Kidney capillary endothelial cell (primary cell): ENCODE measurements at regions not wholly inside any gene's neighbourhood (a gene's known extent, or its start where the extent isn't known, plus 50 kb on each side); places are given as distances from the start of the nearest gene placed in this dataset.

Experiments used
- DNase-seq: peaks from one replicate; pipeline ENCODE4 v3.0.0-alpha.2; 2018; ENCODE audit warnings: low spot score

DNA sequence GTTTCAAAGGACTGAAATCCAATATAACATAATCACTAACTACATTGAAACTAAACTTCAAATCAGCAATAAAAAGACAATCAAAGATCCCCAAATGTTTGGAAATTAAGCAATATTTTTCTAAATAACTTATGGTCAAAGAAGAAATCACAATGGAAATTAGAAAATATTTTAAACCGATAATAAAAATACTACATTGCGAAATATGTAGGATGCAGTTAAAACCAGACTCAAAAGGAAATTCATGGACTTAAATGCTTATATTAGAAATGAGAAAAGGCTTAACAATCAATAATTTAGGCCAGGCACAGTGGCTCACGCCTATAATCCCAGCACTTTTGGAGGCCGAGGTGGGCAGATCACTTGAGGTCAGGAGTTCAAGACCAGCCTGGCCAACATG is 79.0 kb upstream of the HAAO start:
- no peak for DNase-seq

DNA sequence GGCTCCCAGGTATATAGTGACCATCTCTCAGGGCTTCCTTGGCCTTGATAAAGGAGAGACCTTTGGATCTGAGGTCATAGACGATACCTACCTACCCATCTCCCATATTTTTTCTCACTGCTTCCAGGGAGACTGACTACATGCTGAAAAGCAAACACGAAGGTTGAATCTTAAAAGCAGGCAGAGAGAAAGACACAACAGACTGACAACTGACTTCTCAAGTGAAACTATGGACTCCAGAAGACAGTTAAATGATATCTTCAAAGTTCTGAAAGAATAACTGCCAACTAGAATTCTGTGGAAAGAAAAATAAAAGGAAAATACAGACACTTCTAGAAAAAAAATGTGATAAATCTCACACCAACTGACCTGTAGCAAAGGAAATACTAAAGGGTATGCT is 76.5 kb upstream of the HAAO start:
- no peak for DNase-seq

DNA sequence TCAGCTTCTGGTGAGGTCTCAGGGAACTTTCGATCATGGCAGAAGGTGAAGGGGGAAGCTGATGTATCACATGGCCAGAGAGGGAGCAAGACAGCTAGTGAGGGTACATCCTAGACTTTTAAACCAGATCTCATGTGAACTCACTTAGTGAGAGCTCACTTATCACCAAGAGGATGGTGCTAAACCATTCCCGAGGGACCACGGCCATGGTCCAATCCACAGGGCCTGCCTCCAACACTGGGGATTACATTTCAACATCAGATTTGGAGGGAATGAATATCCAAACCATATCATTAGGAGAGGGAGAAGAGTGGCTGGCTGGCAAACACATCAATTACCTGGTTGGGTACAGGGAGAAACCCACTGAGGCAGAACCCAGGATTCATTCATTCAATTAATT is 75.7 kb upstream of the HAAO start:
- DNase-seq: no peak

DNA sequence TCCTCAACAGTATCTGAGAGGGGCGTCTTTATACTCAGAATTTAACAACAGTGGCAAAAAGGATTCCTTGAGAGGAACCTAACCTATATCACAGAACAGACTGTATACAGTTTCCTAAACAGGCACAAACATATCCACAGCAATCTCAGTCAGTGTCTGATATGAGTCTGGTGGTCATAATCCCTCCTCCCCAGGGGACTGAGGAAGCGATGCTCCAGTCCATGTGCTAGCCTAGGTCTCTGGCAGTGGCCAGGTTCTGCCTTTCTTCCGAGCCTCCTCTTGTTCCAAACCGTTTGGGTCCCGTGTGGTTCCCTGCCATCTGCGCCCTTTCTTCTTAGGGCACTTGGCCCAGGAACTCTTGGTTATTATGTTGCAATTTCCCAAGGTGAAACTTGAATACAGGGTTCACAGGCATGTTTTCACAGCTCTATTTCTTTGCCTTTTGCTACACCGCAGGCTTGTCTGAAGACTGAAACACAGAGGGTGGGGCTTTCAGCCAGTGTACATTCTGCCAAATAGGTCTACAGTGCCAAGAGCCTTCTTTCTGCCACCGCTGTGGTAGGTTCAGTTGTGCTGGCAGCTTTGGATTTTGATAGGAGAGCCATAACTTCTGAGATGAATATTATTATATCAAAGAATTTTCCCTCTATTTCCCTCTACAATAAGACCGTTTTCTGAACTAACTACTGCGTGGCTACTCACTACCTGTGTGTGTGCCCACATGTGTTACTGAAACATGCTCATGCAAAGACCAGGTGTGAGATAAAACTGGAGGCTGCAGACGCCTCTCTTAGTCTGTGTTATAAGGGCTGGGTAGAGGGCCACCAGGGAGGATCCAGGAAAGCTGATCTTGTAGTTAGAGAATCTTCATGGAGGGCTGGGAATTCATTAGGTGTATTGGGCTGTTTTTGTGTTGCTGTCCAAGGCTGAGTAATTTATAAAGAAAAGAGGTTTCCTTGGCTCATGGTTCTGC is 75.0 kb upstream of the HAAO start:
- DNase-seq: no peak

DNA sequence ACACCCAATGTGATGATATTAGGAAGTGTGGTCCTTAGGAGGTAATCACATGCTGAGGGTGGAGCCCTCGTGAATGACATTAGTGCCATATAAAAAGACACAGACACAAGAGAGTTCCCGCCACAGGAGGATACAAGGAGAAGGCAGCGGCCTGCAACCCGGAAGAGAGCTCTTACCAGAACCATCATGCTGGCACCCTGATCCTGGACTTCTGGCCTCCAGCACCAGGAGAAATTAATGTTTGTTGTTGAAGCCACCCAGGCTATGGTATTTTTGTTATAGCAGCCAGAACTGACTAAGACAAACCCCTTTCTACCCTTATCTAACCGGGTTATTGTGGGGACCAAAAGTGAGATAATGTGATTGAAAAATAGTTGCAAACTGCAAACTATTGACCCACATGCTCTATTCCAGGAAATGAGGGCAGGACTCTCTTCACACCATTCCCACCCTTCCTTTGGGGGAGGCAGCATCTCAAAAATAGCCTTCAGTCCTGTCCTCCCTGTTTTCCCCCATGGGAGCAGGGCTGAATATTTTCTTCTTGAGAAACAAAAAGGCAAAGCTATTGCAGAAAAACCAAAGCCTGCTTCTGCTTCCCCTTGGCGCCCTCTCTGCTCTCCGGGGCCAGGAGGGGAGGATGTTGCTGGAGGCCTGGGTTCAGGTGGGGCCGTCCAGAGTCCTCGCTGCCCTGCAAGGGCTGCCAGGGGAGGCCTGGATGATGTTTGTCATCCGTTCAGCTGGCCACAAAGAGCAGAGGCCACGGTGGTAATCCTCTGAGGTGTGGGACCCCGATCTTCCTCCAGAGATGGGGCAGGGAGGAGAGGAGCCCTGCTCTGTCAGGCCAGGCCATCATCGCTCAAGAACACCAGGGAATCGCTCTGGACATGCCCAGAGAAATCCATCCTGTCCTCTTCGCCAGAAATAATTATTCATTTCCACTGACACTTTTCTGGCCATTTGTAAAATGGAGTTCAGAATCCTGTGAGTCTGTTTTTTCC is 73.8 kb upstream of the HAAO start:
- DNase-seq: no peak

DNA sequence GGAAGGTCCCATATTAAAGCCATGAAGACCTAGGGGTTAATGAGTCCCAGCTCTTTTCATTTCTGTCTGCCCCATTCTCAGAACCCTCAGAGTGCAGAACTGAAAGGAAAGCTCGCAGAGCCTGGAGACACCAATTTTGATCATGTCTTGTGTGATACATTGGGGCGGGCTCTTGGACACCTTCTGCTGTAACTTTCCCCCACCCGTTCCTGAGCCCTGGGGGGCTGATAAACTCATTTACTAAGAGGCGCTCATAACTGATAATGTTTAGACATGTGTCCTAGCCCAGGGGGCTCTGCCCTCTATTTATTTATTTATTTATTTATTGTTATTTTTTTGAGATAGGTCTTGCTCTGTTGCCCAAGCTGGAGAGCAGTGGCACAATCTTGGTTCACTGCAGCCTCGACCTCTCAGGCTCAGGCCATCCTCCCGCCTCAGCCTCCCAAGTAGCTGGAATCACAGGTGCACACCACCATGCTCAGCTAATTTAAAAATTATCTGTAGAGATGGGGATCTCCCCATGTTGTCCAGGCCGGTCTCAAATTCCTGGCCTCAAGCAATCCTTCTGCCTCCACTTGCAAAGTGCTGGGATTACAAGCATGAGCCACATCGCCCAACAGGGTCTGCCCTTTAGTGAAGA is 72.4 kb upstream of the HAAO start:
- no peak for DNase-seq

DNA sequence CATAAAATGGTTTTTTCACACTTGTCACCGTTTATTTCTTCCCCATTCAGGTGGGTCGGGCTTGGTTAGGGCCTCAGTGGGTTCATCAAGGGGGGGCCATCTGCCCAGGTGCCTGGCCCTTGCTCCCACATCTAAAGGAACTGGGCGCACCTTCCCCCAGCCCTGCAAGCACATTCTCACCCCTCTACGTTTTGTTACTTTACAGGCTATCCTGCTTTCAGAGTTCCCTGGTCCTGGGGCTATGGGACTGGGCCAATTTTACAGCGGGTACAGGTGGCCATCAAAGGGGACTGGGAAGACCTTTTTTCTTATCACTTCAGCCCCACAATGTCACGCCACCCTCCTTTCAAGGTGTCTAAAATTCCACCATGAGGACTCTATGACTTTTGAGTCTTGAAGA is 71.8 kb upstream of the HAAO start:
- DNase-seq: no peak

DNA sequence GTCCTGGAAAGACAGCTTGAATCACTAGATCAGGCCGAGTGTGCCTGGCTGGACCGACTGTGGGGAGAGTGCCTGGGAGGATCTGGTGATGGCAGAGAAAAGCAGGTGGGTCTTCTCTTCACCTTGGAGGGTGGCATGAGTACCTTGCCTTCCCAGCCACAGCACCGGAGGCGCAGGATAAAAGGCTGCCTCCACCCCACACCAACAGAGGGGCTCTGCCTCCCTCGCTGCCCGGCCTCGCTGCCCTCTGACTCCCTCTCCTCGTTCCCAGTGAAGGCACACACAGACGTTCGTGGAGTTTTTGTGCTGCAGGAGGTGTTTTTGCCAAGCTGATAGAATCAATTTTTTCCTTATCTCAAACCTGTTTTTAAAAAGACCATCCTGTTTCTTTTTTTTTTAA is 71.4 kb upstream of the HAAO start:
- no peak for DNase-seq

DNA sequence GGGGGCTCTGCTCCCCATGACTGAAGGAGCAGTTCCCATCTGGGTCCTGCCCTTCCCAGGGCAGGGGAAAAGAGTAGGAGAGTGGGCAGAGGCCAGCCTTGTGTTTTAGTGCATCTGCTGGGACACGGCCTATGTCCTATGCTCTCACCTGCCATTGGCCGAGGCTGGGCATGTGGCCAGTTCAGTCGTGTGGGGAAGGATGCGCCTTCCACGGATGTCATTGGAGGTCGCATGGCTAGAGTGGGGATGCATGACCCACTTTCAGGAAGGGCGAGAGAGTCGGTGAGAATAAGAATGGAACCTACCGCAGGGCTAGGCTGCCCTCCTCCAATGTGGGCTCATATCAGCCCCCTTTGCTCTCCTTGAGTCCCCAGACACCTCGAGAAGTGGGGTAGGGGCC is 70.9 kb upstream of the HAAO start:
- no peak for DNase-seq

DNA sequence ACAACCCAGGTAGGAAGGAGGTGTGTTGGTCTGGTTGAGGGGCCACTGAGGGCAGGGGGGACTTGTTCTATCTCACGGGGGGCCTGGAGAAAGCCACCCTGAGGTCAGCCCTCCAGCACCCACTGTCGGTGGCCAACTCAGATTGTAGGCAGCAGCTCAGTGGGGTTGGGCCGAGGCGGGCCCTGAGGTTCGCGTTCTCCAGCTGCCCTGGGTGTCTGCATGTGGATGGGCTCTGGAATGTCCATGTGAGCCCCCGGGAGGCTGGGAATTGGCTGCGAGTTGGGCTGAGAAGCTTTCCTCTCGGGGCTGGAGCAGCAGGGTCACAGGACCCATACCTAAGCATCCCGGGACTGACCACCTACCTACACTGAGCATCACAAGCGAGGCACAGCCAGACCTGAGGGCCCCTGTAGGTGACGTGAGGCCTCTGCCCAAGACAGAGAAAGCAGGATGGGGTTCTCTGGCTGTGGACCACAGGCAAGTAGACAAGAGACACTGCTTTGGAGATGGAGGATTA is 70.3 kb upstream of the HAAO start:
- no peak for DNase-seq

DNA sequence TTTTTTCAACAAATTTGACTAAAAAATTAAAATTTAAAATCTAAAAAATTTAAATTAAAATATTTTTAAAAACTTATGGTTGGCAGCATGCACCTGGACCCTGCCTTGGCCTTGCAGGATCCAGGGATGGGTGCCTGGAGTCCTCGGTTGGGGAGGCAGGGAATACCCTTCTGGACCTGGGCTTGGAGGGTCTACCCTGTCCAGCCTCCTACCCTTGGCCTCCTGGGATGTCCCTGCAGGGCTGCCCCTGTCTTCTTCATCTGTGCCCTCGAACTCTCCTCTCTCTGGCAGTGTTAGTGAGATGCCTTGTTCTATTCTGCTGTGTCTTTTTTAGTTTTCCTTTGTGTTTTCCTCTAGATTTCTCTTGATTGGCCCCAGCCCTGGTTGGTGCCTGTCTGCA is 68.9 kb upstream of the HAAO start:
- no peak for DNase-seq

DNA sequence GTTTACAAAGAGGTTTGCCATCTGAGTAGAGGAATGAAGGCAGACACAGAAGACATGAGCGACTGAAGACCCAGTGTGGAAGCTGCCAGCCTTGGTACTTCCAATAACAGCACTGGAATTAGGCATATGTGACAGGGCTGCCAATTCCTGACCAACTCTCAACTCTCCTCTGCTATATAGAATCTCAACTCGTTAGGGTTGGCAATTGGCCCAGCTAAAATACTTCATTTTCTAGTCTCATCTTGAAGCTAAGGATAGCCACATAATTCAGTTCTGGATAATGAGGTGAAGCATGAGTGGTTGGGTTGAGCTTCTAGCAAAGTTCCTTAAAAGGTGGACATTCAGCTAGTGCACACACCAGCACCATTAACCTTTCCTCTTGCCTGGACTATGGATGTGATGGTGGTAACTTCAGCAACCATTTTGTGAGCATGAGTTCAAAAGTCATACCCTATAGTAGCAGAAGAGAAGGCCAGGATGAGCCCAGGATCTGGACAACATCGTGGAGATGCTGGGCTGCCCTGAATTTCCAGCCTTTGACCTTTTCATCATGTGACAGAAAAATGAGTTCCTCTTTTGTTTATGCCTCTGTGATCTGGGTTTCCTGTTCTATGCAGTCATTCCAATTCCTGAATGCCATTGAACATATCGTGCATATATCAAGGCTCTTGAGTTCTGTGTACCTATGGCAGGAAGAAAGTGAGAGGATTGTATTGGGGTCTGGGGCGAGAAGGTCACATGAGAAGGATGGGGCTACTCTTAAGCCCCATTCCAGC is 68.1 kb upstream of the HAAO start:
- no peak for DNase-seq

DNA sequence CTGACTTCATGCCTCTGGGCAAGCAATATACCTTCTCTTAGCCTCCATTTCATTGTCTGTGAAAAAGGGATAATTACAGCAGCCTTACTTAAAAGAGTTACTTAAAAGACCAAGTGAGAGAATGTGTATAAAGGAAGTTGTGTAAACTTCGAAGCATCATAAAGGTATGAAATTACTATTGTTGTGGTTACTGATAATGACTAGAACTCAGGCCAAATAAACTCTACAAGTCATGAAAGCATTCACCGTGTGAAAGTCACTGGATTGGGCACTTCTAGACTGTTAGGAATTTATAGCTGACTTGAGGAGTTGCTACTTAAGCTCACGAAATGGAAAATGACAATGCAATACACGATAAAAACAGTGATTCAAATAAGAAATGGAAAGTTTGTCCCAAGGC is 67.4 kb upstream of the HAAO start:
- no peak for DNase-seq

DNA sequence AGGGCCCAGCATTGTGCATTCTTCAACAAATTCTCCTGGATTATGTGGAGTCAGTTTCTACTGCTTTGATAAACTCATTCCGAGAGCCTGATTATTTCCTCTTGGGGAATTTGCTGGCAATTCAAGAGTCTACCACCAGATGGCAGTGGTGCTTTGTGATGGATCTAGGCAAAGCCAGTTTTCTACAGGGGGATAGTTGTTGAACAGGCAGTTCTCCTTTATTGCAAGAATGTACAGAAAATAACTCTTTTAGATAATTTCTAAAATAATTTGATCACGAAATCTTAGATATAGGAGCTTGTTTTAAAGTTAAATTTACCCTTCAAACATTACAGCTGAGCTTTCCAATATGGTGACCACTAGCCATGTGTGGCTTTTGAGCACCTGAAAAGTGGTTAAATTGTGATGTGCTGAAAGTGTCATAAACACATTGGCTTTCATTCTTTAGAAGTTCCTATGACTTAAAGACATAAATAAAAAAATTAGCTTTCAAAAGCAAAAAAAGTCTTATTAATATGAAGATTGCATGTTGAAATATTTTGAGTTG is 66.7 kb upstream of the HAAO start:
- DNase-seq: peak; percentile 82

DNA sequence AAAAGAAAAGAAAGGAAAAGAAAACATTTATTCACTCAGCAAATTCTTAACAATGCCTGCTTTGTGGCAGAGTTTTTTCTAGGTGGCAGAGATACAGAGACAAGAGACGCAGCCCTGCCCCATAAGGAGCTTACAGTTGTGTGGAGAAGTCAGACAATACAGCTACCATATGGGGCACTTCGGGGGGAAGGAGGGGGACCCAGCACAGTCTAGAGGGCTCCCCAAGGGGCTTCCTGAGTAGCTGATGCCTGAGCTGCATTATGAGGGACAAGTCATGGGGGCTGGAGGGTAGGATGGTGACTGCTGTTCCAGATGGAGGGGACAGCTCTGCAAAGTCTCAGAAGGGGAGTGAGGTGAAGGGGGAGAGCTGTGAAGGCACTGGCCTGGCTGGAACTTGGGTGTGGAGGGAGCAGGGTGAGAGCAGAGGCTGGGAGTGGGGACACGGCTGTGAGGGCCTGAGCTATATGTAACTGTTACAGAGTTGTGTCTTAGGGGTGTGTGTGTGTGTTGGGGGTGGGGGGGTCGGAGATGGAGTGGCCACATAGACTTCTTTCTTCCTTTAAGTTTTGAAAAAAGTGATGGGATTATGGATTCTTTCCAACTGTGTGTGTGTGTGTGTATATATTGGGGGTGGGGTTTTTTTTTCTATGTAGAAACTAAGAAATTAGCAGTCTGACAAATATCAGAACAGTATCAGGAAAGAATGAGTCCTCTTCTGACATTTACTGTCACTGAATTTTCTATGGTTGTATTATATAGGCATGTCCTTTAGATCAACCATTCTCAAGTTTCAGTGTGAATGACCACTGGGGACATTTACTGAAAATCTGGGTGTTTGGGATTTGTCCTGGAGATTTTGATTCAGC is 66.0 kb upstream of the HAAO start:
- DNase-seq: no peak

DNA sequence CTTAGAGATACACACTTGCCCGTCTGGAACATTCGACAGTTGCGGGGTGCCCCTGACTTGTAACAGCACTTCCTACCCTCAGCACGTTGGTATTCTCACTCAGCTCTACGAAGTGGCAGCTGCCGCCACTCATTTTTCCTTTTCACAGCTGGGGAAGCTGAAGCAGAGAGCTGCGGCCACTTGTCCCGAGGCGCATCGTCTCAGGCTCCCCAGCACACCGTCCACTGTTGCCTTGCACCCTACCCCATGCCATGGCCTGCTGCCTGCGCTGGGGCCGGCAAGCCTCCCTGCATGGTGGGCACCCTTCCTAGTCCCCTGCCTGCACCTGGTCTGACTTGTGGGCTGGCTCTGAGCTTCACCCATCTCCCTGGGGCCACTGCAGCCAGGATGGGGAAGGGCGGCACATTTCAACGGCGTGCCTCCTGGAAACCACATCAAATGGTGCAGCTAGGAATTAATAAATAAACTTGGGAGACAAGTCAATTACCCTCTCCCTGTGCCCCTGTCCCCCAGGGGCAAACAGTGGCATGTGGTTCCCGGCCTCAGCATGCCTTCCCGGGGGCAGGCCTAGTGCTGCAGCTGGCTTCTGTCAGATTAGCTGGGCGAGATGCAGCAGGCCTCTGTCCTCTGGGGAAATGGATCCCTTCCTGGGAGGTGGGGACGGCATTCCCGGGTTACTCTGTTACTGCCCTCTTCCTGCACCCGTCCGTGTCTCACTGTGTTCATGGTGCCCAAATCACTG is 64.7 kb upstream of the HAAO start:
- no peak for DNase-seq

DNA sequence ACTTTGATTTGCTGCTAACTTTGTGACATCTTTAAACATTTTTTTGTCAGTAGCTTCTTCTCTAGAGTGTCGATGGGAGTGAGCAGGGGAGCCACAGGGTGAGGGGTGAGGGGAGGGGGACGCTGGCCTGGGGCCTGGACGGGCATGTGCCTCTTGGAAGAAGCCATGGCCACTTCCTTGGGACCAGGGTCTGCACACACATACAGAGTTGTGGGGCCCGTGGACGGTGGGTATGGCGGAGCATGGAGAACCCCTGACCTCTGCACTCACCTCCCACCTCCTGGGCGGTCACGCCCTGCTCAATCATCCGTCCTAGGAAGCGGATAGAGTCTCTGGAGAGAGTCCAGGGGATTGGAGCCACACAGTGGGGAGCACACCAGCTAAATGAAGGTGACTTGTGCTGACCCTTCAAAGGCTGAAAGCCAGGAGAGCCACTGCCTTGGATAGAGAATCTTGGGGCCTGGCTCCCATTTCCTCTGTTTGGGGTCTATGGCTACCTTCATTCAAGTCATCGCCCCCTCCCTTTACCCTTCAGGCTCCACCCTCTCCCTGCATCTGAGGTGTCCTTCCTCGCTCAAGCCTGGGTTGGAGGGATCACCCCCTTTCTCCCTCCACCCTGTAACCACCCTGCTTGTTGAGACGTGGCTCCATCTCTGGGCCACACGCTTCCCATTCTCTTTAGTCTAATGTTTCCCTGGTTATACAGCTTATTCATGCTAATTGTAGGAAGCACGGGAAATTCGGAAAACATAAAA is 63.9 kb upstream of the HAAO start:
- no peak for DNase-seq

DNA sequence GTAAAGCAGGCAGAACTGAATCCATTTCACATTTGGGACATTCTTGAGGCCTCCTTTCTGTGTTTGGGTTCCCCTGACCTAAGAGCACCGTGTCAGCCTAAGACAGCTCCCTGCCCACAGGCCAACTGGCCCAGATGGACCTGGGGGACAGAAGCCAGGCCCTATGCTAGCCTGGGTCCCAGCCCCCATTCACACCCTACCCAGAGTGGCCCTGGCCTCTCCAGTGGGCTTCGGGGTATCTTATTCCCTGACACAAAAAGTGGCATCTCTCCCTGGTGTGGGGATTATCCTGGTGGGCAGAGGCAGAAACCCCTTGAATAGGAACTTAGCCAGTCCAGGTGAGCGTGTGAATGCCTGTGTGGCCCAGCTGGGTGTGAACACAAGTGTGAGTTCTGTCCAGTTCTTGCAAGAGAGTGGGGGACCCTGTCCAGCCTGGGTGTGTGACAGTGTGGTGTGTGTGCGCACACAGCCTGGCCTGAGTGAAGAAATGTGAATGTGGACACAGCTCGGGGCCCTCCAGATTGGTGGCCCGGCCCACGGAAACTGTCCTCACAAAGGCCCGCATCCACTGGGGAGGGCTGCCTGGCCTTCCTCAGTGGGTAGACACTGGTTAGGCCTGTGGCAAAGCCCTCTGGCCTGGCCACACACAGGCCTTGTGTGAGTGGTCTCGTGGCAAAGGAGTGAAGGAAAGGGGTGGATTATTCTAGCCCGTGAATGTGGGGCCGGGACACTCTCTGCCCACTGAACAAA is 63.0 kb upstream of the HAAO start:
- no peak for DNase-seq
